ENCODE measurements at regions not wholly inside any gene's neighbourhood (a gene's known extent, or its start where the extent isn't known, plus 50 kb on each side); places are given as distances from the start of the nearest gene placed in this dataset.
A peak's percentile ranks its signal among the peaks of the same experiment; 100 is the strongest.

- no peak for DNase-seq
Observed at GRCh38 chr5:54610197-54610944, 92.8 kb downstream of the SNX18 start.

GRCh38 chr5:54608423-54609085, 91.0 kb downstream of the SNX18 start:
- DNase-seq = no peak

GRCh38 chr5:54607006-54607405, 89.4 kb downstream of the SNX18 start:
- no peak for DNase-seq

- peak; percentile 66 for DNase-seq
Observed at GRCh38 chr5:54603372-54603771, 85.8 kb downstream of the SNX18 start.

- DNase-seq = no peak
Observed at GRCh38 chr5:54602475-54602874, 84.9 kb downstream of the SNX18 start.

- peak; percentile 59 for DNase-seq
Observed at GRCh38 chr5:54601411-54602230, 84.1 kb downstream of the SNX18 start.

Measured in tongue (tissue), 1 donor.